SK-N-SH (cell line): ENCODE measurements at regions not wholly inside any gene's neighbourhood (a gene's known extent, or its start where the extent isn't known, plus 50 kb on each side); places are given as distances from the start of the nearest gene placed in this dataset.
A peak's percentile ranks its signal among the peaks of the same experiment; 100 is the strongest.

Source experiments
- CTCF ChIA-PET: fragments of 300-600, 350-600 bp; formaldehyde crosslinking; extraction: SDS; loops from one replicate; lab custom pipeline; 2021; lab: Yijun Ruan, JAX
- POLR2A ChIA-PET: fragments of 350-600 bp; sonication (Branson Sonifier 250); formaldehyde crosslinking; extraction: SDS; loops from one replicate; lab custom pipeline; 2020; ENCODE audit warnings: antibody characterized with exemption, inconsistent platforms; lab: Yijun Ruan, JAX
- DNase-seq: peaks from one replicate; pipeline ENCODE4 v3.0.0; 2012
- H2AFZ ChIP-seq: fragments of 200-600 bp; sonication (generic); 2 replicates; pipeline ENCODE4 v1.8.1; 2016; ENCODE audit warnings: antibody characterized with exemption, mild to moderate bottlenecking, low read depth
- H3F3A ChIP-seq: fragments of 200-600 bp; sonication (generic); replicated peaks from 2 replicates; pipeline ENCODE3; 2016; ENCODE audit warnings: antibody characterized with exemption, mild to moderate bottlenecking; ENCODE audit not compliant: insufficient read depth
- H3K27ac ChIP-seq, 2 experiments: fragments of 200-500 bp in 1 of 2; fragments of 200-600 bp in 1 of 2; sonication (Bioruptor generic) in 1 of 2; sonication (generic), shearing (Covaris generic) in 1 of 2; 2 replicates each; pipeline versions ENCODE4 v1.5.1 to v1.6.1; 2014 to 2016; ENCODE audit warnings: low read depth in 2 of 2, inconsistent platforms in 1 of 2, low read length in 1 of 2, mild to moderate bottlenecking in 1 of 2, mixed read lengths in 1 of 2
- H3K27me3 ChIP-seq: fragments of 200-600 bp; sonication (generic), shearing (Covaris generic); 2 replicates; pipeline ENCODE4 v1.6.1; 2016; ENCODE audit warnings: mixed run types; ENCODE audit not compliant: insufficient read depth
- H3K36me3 ChIP-seq, 2 experiments: fragments of 200-500 bp in 1 of 2; fragments of 200-600 bp in 1 of 2; sonication (Bioruptor generic) in 1 of 2; sonication (generic) in 1 of 2; replicated peaks in 1 of 2; 2 replicates each; pipeline versions ENCODE3 to v1.5.1; 2014 to 2016; ENCODE audit warnings: low read length in 1 of 2, mild to moderate bottlenecking in 1 of 2; ENCODE audit not compliant: insufficient read depth in 2 of 2, control insufficient read depth in 1 of 2
- H3K4me1 ChIP-seq, 2 experiments: fragments of 200-500 bp in 1 of 2; fragments of 200-600 bp in 1 of 2; sonication (Bioruptor generic) in 1 of 2; sonication (generic), shearing (Covaris generic) in 1 of 2; 2 replicates each; pipeline versions ENCODE4 v1.5.1 to v1.6.1; 2014 to 2016; ENCODE audit warnings: low read depth in 1 of 2, low read length in 1 of 2, mixed run types in 1 of 2; ENCODE audit not compliant: insufficient read depth in 2 of 2, control insufficient read depth in 1 of 2
- H3K4me2 ChIP-seq: fragments of 200-600 bp; sonication (generic), shearing (Covaris generic); 2 replicates; pipeline ENCODE4 v1.6.1; 2017; ENCODE audit warnings: mixed run types
- H3K4me3 ChIP-seq, 2 experiments: fragments of 200-500 bp in 1 of 2; fragments of 200-600 bp in 1 of 2; sonication (Bioruptor generic) in 1 of 2; sonication (generic), shearing (Covaris generic) in 1 of 2; 2 replicates each; pipeline versions ENCODE4 v1.5.1 to v1.8.1; 2014 to 2016; ENCODE audit warnings: low read depth in 2 of 2, inconsistent platforms in 1 of 2, low read length in 1 of 2, mild to moderate bottlenecking in 1 of 2, mixed read lengths in 1 of 2, moderate library complexity in 1 of 2
- H3K79me2 ChIP-seq: fragments of 200-600 bp; sonication (generic); 2 replicates; pipeline ENCODE4 v1.8.1; 2017; ENCODE audit warnings: mild to moderate bottlenecking; ENCODE audit not compliant: insufficient read depth
- H3K9ac ChIP-seq: fragments of 200-600 bp; sonication (generic); 2 replicates; pipeline ENCODE4 v1.6.1; 2017; ENCODE audit warnings: mixed run types
- H3K9me2 ChIP-seq: fragments of 200-600 bp; sonication (generic); 2 replicates; pipeline ENCODE4 v1.6.1; 2017; ENCODE audit warnings: mixed run types
- H3K9me3 ChIP-seq: fragments of 200-600 bp; sonication (generic); 2 replicates; pipeline ENCODE4 v1.6.1; 2017; ENCODE audit warnings: mixed run types, mild to moderate bottlenecking, moderate library complexity
- H4K20me1 ChIP-seq: fragments of 200-600 bp; sonication (generic); 2 replicates; pipeline ENCODE4 v1.6.1; 2017; ENCODE audit warnings: mild to moderate bottlenecking, mixed run types; ENCODE audit not compliant: insufficient read depth
- CHD2 ChIP-seq: fragments of 150-350 bp; IDR thresholded peaks from 2 replicates; pipeline ENCODE4 v1.6.1; 2018; ENCODE audit warnings: low read length; ENCODE audit not compliant: partially characterized antibody
- EP300 ChIP-seq, 2 experiments: IDR thresholded peaks; 2 replicates each; pipeline versions ENCODE4 v1.4.0 to v1.6.1; 2012; ENCODE audit warnings: borderline replicate concordance in 1 of 2, low read depth in 1 of 2, low read length in 1 of 2
- GABPA ChIP-seq: IDR thresholded peaks from 2 replicates; pipeline ENCODE4 v1.4.0; 2012; ENCODE audit warnings: low read depth, mild to moderate bottlenecking
- GATA2 ChIP-seq: sonication (generic); formaldehyde crosslinking; IDR thresholded peaks from 2 replicates; pipeline ENCODE4 v1.5.0; 2020; ENCODE audit warnings: mild to moderate bottlenecking, missing genetic modification reagents
- MEF2A ChIP-seq: IDR thresholded peaks from 2 replicates; pipeline ENCODE4 v1.4.0; 2012; ENCODE audit warnings: low read depth, borderline replicate concordance
- MXI1 ChIP-seq: IDR thresholded peaks from 2 replicates; pipeline ENCODE4 v1.6.1; 2012; ENCODE audit warnings: mild to moderate bottlenecking, low read depth, low read length, improper control_type of control experiment
- RFX5 ChIP-seq: IDR thresholded peaks from 2 replicates; pipeline ENCODE4 v1.6.1; 2012; ENCODE audit warnings: mild to moderate bottlenecking, improper control_type of control experiment, low read length
- RXRA ChIP-seq: IDR thresholded peaks from 2 replicates; pipeline ENCODE4 v1.4.0; 2012; ENCODE audit warnings: low read depth, mild to moderate bottlenecking, borderline replicate concordance
- SMC3 ChIP-seq: IDR thresholded peaks from 2 replicates; pipeline ENCODE4 v1.6.1; 2012; ENCODE audit warnings: low read depth, low read length, improper control_type of control experiment
- TAF1 ChIP-seq: IDR thresholded peaks from 2 replicates; pipeline ENCODE4 v1.6.1; 2012; ENCODE audit warnings: low read depth, mild to moderate bottlenecking, low read length, moderate library complexity, borderline replicate concordance
- YY1 ChIP-seq: IDR thresholded peaks from 2 replicates; pipeline ENCODE4 v1.4.0; 2012; ENCODE audit warnings: low read depth, mild to moderate bottlenecking
- WGBS: methylation state at CpG from one replicate; pipeline ENCODE4 v1.1.6; 2017; ENCODE audit warnings: low lambda C conversion rate; 5-methylcytosine and 5-hydroxymethylcytosine counted together
- TF ChIP-seq, protein P1 (sequence below): fragments of 150-350 bp; IDR thresholded peaks from 2 replicates; pipeline ENCODE4 v1.6.1; 2017; ENCODE audit warnings: antibody characterized with exemption, low read length, low read depth, borderline replicate concordance
- TF ChIP-seq, protein P2 (sequence below): IDR thresholded peaks from 2 replicates; pipeline ENCODE4 v1.4.0; 2012; ENCODE audit warnings: low read depth, borderline replicate concordance
- TF ChIP-seq, protein P3 (sequence below): IDR thresholded peaks from 2 replicates; pipeline ENCODE4 v1.6.1; 2012; ENCODE audit warnings: mild to moderate bottlenecking, low read depth, low read length, moderate library complexity
- TF ChIP-seq, protein P4 (sequence below): IDR thresholded peaks from 2 replicates; pipeline ENCODE4 v1.4.0; 2012; ENCODE audit warnings: low read depth
- TF ChIP-seq, protein P5 (sequence below): fragments of 150-350 bp; IDR thresholded peaks from 2 replicates; pipeline ENCODE4 v1.6.1; 2016; ENCODE audit warnings: mild to moderate bottlenecking, low read depth, low read length

GRCh38 chr5:169494383-169494935, 89.1 kb upstream of the SPDL1 start:
- TF ChIP-seq RFX5 (no peak), SMC3 (no peak), MEF2A (no peak), YY1 (no peak), MXI1 (no peak), CHD2 (no peak), GATA2 (CRISPR knock-in tag) (no peak), EP300 (IDR thresholded peaks at IDR 0.05; ENCODE audit: borderline replicate concordance in 1 of 2, low read depth in 1 of 2, low read length in 1 of 2) (no peak), RXRA (no peak), TAF1 (no peak), GABPA (no peak)
- TF ChIP-seq, protein P1, sequence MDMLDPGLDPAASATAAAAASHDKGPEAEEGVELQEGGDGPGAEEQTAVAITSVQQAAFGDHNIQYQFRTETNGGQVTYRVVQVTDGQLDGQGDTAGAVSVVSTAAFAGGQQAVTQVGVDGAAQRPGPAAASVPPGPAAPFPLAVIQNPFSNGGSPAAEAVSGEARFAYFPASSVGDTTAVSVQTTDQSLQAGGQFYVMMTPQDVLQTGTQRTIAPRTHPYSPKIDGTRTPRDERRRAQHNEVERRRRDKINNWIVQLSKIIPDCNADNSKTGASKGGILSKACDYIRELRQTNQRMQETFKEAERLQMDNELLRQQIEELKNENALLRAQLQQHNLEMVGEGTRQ = no peak
- TF ChIP-seq, protein P2, sequence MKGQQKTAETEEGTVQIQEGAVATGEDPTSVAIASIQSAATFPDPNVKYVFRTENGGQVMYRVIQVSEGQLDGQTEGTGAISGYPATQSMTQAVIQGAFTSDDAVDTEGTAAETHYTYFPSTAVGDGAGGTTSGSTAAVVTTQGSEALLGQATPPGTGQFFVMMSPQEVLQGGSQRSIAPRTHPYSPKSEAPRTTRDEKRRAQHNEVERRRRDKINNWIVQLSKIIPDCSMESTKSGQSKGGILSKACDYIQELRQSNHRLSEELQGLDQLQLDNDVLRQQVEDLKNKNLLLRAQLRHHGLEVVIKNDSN = no peak
- TF ChIP-seq, protein P3, sequence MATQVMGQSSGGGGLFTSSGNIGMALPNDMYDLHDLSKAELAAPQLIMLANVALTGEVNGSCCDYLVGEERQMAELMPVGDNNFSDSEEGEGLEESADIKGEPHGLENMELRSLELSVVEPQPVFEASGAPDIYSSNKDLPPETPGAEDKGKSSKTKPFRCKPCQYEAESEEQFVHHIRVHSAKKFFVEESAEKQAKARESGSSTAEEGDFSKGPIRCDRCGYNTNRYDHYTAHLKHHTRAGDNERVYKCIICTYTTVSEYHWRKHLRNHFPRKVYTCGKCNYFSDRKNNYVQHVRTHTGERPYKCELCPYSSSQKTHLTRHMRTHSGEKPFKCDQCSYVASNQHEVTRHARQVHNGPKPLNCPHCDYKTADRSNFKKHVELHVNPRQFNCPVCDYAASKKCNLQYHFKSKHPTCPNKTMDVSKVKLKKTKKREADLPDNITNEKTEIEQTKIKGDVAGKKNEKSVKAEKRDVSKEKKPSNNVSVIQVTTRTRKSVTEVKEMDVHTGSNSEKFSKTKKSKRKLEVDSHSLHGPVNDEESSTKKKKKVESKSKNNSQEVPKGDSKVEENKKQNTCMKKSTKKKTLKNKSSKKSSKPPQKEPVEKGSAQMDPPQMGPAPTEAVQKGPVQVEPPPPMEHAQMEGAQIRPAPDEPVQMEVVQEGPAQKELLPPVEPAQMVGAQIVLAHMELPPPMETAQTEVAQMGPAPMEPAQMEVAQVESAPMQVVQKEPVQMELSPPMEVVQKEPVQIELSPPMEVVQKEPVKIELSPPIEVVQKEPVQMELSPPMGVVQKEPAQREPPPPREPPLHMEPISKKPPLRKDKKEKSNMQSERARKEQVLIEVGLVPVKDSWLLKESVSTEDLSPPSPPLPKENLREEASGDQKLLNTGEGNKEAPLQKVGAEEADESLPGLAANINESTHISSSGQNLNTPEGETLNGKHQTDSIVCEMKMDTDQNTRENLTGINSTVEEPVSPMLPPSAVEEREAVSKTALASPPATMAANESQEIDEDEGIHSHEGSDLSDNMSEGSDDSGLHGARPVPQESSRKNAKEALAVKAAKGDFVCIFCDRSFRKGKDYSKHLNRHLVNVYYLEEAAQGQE = no peak
- TF ChIP-seq, protein P4, sequence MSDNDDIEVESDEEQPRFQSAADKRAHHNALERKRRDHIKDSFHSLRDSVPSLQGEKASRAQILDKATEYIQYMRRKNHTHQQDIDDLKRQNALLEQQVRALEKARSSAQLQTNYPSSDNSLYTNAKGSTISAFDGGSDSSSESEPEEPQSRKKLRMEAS = no peak
- TF ChIP-seq, protein P5, sequence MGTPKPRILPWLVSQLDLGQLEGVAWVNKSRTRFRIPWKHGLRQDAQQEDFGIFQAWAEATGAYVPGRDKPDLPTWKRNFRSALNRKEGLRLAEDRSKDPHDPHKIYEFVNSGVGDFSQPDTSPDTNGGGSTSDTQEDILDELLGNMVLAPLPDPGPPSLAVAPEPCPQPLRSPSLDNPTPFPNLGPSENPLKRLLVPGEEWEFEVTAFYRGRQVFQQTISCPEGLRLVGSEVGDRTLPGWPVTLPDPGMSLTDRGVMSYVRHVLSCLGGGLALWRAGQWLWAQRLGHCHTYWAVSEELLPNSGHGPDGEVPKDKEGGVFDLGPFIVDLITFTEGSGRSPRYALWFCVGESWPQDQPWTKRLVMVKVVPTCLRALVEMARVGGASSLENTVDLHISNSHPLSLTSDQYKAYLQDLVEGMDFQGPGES = no peak

More at GRCh38 chr5:169494383-169494935, 89.1 kb upstream of the SPDL1 start:
- Histone ChIP-seq H3K4me1 (peaks cover 0 to 18% of the 10 kb centered on the region in 2 experiments; a peak in 2 of 4 replicates), H3K9me3 (no peaks in the 10 kb centered on the region), H2AFZ (no peak overlapping the region), H3K9me2 (no peaks in the 10 kb centered on the region), H3K27me3 (no peaks in the 10 kb centered on the region), H4K20me1 (no peaks in the 10 kb centered on the region), H3F3A (no peaks in the 10 kb centered on the region), H3K4me3 (no peak overlapping the region), H3K9ac (no peak overlapping the region), H3K27ac (peak overlapping the region in 1 of 2 experiments; percentile 73; a peak in 2 of 4 replicates), H3K79me2 (no peaks in the 10 kb centered on the region), H3K4me2 (no peak overlapping the region), H3K36me3 (no peaks in the 10 kb centered on the region)
- CTCF ChIA-PET = no interaction called here
- peak; percentile 20 for DNase-seq
- WGBS = 39% methylated on average over 2 of the region's 2 CpGs
- POLR2A ChIA-PET = no interaction called here
